ENCODE measurements at regions not wholly inside any gene's neighbourhood (a gene's known extent, or its start where the extent isn't known, plus 50 kb on each side); places are given as distances from the start of the nearest gene placed in this dataset.
"Not testable (repeated sequence)": the region's sequence is repeated elsewhere in the genome, so short reads cannot be mapped to it uniquely, and the experiment has no call there.

DNA sequence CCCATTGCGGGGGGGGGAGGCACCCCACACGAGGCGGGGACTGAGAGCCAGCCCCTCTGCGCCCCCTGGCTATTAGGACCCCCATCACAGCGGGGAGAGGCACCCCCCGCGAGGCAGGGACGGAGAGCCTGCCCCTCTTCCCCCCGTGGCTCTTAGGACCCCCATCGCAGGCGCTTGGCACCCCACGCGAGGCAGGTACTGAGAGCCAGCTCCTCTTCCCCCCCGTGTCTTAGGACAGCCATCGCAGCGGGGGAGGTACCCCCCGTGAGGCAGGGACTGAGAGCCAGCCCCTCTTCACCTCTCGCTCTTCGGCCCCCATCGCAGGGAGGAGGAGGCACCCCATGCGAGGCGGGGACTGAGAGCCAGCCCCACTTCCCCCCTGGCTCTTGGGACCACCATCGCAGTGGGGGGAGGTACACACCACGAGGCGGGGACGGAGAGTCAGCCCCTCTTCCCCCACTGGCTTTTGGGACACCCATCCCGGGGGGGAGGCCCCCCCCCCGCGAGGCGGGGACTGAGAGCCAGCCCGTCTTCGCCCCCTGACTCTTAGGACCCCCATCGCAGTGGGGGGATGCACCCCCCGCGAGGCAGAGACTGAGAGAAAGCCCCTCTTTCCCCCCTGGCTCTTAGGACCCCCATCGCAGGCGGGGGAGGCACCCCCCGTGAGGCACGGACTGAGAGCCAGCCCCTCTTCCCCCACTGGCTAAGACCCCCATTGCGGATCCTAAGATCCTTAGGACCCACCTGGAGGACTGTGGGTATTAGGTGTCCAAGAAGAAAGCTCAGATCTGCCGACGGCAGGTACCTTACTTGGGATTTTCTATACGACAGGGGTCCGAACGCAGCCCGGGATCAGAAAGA is 198.6 kb upstream of the PZP start:
- Histone ChIP-seq H3K4me3 (no peak overlapping the region), H3K4me1 (no peaks in the 10 kb centered on the region), H3K36me3 (no peaks in the 10 kb centered on the region), H3K27me3 (no peaks in the 10 kb centered on the region), H3K9me3 (no peaks in the 10 kb centered on the region), H3K27ac (no peak overlapping the region)
- TF ChIP-seq, protein P1, sequence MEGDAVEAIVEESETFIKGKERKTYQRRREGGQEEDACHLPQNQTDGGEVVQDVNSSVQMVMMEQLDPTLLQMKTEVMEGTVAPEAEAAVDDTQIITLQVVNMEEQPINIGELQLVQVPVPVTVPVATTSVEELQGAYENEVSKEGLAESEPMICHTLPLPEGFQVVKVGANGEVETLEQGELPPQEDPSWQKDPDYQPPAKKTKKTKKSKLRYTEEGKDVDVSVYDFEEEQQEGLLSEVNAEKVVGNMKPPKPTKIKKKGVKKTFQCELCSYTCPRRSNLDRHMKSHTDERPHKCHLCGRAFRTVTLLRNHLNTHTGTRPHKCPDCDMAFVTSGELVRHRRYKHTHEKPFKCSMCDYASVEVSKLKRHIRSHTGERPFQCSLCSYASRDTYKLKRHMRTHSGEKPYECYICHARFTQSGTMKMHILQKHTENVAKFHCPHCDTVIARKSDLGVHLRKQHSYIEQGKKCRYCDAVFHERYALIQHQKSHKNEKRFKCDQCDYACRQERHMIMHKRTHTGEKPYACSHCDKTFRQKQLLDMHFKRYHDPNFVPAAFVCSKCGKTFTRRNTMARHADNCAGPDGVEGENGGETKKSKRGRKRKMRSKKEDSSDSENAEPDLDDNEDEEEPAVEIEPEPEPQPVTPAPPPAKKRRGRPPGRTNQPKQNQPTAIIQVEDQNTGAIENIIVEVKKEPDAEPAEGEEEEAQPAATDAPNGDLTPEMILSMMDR (IDR thresholded peaks at IDR 0.05), result no peak
- intact Hi-C loops (cut with DNase I), result no loop called here
- no peak for DNase-seq (ENCODE audit: low spot score in 2 of 2)

DNA sequence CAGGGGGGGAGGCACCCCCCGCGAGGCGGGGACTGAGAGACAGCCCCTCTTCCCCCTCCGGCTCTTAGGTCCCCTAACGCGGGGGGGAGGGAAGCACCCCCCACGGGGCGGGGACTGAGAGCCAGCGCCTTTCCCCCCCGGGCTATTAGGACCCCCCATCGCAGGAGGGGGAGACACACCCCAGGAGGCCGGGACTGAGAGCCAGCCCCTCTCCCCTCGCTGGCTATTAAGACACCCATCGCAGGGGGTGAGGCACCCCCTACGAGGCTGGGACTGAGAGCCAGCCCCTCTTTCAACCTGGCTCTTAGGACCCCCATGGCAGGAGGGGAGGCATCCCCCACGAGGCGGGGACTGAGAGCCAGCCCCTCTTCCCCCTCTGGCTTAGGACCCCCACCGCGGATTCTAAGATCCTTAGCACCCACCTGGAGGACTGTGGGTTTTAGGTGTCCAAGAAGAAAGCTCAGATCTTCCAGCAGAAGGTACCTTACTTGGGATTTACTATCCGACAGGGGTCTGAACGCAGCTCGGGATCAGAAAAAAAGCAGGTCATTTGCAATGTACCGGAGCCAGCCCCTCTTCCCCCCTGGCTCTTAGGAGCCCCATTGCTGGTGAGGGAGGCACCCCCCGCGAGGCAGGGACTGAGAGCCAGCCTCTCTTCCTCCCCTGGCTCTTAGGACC is 197.8 kb upstream of the PZP start:
- no peak for DNase-seq (ENCODE audit: low spot score in 2 of 2)
- no peaks in the 10 kb centered on the region for H3K4me1 ChIP-seq
- no peak overlapping the region for H3K27ac ChIP-seq
- TF ChIP-seq, protein P1 (IDR thresholded peaks at IDR 0.05), result no peak
- H3K36me3 ChIP-seq, result no peaks in the 10 kb centered on the region
- H3K27me3 ChIP-seq, result no peaks in the 10 kb centered on the region
- no peaks in the 10 kb centered on the region for H3K9me3 ChIP-seq
- intact Hi-C loops (cut with DNase I), result no loop called here
- no peak overlapping the region for H3K4me3 ChIP-seq

DNA sequence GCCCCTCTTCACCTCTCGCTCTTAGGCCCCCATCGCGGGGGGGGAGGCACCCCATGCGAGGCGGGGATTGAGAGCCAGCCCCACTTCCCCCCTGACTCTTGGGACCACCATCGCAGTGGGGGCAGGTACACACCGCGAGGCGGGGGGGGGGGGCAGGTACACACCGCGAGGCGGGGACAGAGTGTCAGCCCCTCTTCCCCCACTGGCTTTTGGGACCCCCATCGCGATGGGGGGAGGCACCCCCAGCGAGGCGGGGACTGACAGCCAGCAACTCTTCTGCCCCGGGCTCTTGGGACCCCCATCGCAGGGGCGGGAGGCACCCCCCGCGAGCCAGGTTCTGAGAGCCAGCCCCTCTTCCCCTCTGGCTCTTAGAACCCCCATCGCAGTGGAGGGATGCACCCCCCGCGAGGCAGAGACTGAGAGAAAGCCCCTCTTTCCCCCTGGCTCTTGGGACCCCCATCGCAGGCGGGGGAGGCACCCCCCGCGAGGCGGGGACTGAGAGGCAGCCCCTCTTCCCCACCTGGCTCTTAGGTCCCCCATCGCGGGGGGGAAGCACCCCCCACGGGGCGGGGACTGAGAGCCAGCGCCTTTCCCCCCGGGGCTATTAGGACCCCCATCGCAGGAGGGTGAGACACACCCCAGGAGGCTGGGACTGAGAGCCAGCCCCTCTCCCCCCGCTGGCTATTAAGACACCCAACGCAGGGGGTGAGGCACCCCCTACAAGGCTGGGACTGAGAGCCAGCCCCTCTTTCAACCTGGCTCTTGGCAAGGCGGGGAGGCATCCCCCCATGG is 196.5 kb upstream of the PZP start:
- H3K27me3 ChIP-seq, result no peaks in the 10 kb centered on the region
- TF ChIP-seq, protein P1 (IDR thresholded peaks at IDR 0.05), result no peak
- intact Hi-C loops (cut with DNase I), result no loop called here
- no peaks in the 10 kb centered on the region for H3K9me3 ChIP-seq
- no peaks in the 10 kb centered on the region for H3K36me3 ChIP-seq
- H3K4me1 ChIP-seq, result no peaks in the 10 kb centered on the region
- H3K4me3 ChIP-seq, result no peak overlapping the region
- H3K27ac ChIP-seq, result no peak overlapping the region
- DNase-seq (ENCODE audit: low spot score in 2 of 2), result no peak

DNA sequence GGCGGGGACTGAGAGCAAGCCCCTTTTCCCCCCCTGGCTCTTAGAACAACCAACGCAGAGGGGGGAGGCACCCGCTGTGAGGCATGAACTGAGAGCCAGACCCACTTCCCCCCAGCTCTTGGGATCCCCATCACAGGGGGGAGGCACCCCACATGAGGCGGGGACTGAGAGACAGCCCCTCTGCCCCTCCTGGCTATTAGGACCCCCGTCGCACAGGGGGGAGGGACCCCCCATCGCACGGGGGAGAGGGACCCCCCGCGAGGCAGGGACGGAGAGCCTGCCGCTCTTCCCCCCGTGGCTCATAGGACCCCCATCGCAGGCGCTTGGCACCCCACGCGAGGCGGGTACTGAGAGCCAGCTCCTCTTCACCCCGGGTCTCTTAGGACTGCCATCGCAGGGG is 195.8 kb upstream of the PZP start:
- Histone ChIP-seq H3K27me3 (no peaks in the 10 kb centered on the region), H3K36me3 (no peaks in the 10 kb centered on the region), H3K9me3 (no peaks in the 10 kb centered on the region), H3K4me3 (no peak overlapping the region), H3K4me1 (no peaks in the 10 kb centered on the region), H3K27ac (no peak overlapping the region)
- DNase-seq (ENCODE audit: low spot score in 2 of 2), result no peak
- intact Hi-C loops (cut with DNase I), result no loop called here
- TF ChIP-seq, protein P1 (IDR thresholded peaks at IDR 0.05), result no peak

DNA sequence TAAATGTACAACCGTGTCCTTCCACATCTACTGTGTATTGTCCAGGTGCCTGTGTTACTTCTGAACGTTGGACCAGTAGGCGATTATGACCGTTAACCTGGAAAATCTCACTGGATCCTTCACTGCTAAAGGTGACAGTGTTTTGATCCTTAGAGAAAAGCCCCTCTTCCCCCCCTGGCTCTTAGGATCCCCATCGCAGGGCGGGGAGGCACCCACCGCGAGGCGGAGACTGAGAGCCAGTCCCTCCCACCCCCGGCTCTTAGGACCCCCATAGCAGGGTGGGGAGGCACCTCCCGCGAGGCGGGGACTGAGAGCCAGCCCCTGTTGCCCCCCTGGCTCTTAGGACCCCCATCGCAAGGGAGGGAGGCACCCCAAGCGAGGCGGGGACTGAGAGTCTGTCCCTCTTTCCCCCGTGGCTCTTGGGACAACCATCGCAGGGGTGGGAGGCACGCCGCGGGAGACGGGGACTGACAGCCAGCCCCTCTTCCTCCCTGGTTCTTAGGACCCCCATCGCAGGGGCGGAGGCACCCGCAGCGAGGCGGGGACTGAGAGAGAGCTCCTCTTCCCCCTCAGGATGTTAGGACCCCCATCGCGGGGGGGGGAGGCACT is 194.3 kb upstream of the PZP start:
- H3K27me3 ChIP-seq; H3K27ac ChIP-seq; H3K4me3 ChIP-seq; H3K4me1 ChIP-seq; intact Hi-C loops (cut with DNase I); DNase-seq (ENCODE audit: low spot score in 2 of 2); H3K9me3 ChIP-seq; H3K36me3 ChIP-seq: not testable (repeated sequence)

DNA sequence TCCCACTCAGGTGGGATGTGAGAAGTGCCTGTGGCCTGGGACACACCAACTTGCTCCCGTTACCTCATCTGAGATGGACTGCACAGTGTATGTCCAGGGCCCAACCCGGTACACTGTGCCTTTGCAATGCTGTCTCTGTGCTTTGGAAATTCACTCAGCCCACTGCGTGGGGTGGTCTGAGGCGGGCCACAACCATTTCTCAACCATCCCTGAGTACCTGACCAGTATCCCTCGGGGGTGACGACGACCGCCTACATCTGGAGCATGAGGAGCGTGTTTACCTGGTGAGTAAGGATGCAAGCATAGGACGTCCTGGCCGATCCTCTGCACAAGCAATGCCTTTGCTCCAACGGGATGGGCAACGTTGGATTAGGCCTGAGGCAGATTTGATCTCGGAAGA is 188.2 kb upstream of the PZP start:
- H3K9me3 ChIP-seq; H3K36me3 ChIP-seq; intact Hi-C loops (cut with DNase I); H3K27ac ChIP-seq; H3K4me3 ChIP-seq; H3K27me3 ChIP-seq; H3K4me1 ChIP-seq: not testable (repeated sequence)
- peak in 1 of 2 donors; percentile 40 for DNase-seq (ENCODE audit: low spot score in 2 of 2)

DNA sequence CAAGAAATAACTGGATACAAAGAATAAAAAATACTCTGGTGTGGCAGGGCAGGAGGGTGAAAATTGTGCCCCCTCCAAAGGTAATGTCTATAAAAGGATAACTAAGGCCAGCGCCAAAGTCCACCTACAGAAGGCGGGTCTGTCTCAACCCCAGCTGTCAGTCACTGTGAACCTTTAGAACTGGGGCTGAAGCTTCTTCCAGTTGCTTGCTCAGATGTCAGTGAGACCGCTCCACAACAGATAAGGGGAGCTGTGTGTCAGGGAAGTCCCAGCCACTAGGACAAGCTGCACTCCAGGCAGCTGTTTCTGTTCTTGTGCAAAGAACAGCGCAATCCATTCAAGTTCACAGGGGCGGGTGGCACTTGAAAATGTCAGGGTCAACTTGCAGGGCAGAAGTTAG is 187.0 kb upstream of the PZP start:
- H3K27me3 ChIP-seq; H3K4me3 ChIP-seq; DNase-seq (ENCODE audit: low spot score in 2 of 2); H3K9me3 ChIP-seq; H3K27ac ChIP-seq; intact Hi-C loops (cut with DNase I); H3K36me3 ChIP-seq; H3K4me1 ChIP-seq: not testable (repeated sequence)
